DND-41 (cell line): ENCODE measurements at regions not wholly inside any gene's neighbourhood (a gene's known extent, or its start where the extent isn't known, plus 50 kb on each side); places are given as distances from the start of the nearest gene placed in this dataset.
"Not testable (repeated sequence)": the region's sequence is repeated elsewhere in the genome, so short reads cannot be mapped to it uniquely, and the experiment has no call there.

Experiments used
- EZH2 ChIP-seq: IDR thresholded peaks from 3 replicates; pipeline ENCODE4 v1.6.1; 2012; ENCODE audit warnings: borderline replicate concordance, low read depth, mild to moderate bottlenecking, moderate library complexity, low read length, inconsistent platforms; ENCODE audit not compliant: severe bottlenecking
- TF ChIP-seq, protein P1 (sequence below): IDR thresholded peaks from 2 replicates; pipeline ENCODE4 v1.5.1; 2012; ENCODE audit warnings: borderline replicate concordance, low read length, moderate library complexity, mild to moderate bottlenecking; ENCODE audit not compliant: poor library complexity, severe bottlenecking; ENCODE audit errors: extremely low read depth

GRCh38 chr7:93708255-93708654, 133.7 kb upstream of the CALCR start:
- TF ChIP-seq, protein P1, sequence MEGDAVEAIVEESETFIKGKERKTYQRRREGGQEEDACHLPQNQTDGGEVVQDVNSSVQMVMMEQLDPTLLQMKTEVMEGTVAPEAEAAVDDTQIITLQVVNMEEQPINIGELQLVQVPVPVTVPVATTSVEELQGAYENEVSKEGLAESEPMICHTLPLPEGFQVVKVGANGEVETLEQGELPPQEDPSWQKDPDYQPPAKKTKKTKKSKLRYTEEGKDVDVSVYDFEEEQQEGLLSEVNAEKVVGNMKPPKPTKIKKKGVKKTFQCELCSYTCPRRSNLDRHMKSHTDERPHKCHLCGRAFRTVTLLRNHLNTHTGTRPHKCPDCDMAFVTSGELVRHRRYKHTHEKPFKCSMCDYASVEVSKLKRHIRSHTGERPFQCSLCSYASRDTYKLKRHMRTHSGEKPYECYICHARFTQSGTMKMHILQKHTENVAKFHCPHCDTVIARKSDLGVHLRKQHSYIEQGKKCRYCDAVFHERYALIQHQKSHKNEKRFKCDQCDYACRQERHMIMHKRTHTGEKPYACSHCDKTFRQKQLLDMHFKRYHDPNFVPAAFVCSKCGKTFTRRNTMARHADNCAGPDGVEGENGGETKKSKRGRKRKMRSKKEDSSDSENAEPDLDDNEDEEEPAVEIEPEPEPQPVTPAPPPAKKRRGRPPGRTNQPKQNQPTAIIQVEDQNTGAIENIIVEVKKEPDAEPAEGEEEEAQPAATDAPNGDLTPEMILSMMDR, result not testable (repeated sequence)
- TF ChIP-seq EZH2, result not testable (repeated sequence)
